DND-41 (cell line): ENCODE measurements at regions not wholly inside any gene's neighbourhood (a gene's known extent, or its start where the extent isn't known, plus 50 kb on each side); places are given as distances from the start of the nearest gene placed in this dataset.

ENCODE experiments used
- ATAC-seq: fragments of 200-7000 bp; cut with Tn5 transposase; 3 replicates; pipeline ENCODE4 v1.9.1; 2021; ENCODE audit warnings: low read depth; ENCODE audit not compliant: insufficient read depth
- DNase-seq: peaks from one replicate; pipeline ENCODE4 v3.0.0-alpha.2; 2020
- H2AFZ ChIP-seq: 2 replicates; pipeline ENCODE4 v1.6.0; 2012; ENCODE audit warnings: low read depth, low read length
- H3K27ac ChIP-seq: 2 replicates; pipeline ENCODE4 v1.5.1; 2012; ENCODE audit warnings: low read length, inconsistent platforms
- H3K27me3 ChIP-seq: fragments of 200-600 bp; sonication (generic); 2 replicates; pipeline ENCODE4 v1.6.0; 2012; ENCODE audit warnings: low read length, mild to moderate bottlenecking, inconsistent platforms; ENCODE audit not compliant: insufficient read depth, poor library complexity
- H3K36me3 ChIP-seq: 2 replicates; pipeline ENCODE4 v1.5.1; 2012; ENCODE audit warnings: low read length, inconsistent platforms; ENCODE audit not compliant: insufficient read depth
- H3K4me1 ChIP-seq: 2 replicates; pipeline ENCODE4 v1.5.1; 2012; ENCODE audit warnings: mild to moderate bottlenecking, low read length; ENCODE audit not compliant: insufficient read depth
- H3K4me2 ChIP-seq: 2 replicates; pipeline ENCODE4 v1.6.0; 2012; ENCODE audit warnings: mild to moderate bottlenecking, moderate library complexity, low read length, inconsistent platforms; ENCODE audit not compliant: insufficient read depth
- H3K4me3 ChIP-seq, 2 experiments: fragments of 200-600 bp in 1 of 2; shearing (Covaris generic) in 1 of 2; 2 replicates each; pipeline ENCODE4 v1.5.1; 2012 to 2016; ENCODE audit warnings: inconsistent platforms in 2 of 2, low read length in 2 of 2, mild to moderate bottlenecking in 2 of 2, low read depth in 1 of 2, moderate library complexity in 1 of 2
- H3K79me2 ChIP-seq: 2 replicates; pipeline ENCODE4 v1.6.0; 2012; ENCODE audit warnings: low read length, inconsistent platforms; ENCODE audit not compliant: insufficient read depth
- H3K9ac ChIP-seq: 2 replicates; pipeline ENCODE4 v1.6.0; 2012; ENCODE audit warnings: low read depth, mild to moderate bottlenecking, inconsistent platforms, low read length, moderate library complexity
- H3K9me3 ChIP-seq: 2 replicates; pipeline ENCODE4 v1.5.1; 2012; ENCODE audit warnings: low read length, moderate library complexity, mild to moderate bottlenecking, inconsistent platforms; ENCODE audit not compliant: insufficient read depth, severe bottlenecking
- H4K20me1 ChIP-seq: 2 replicates; pipeline ENCODE4 v1.6.0; 2012; ENCODE audit warnings: low read length; ENCODE audit not compliant: insufficient read depth
- CTCF ChIP-seq: IDR thresholded peaks from 2 replicates; pipeline ENCODE4 v1.5.1; 2012; ENCODE audit warnings: borderline replicate concordance, low read length, moderate library complexity, mild to moderate bottlenecking; ENCODE audit not compliant: poor library complexity, severe bottlenecking; ENCODE audit errors: extremely low read depth
- EZH2 ChIP-seq: IDR thresholded peaks from 3 replicates; pipeline ENCODE4 v1.6.1; 2012; ENCODE audit warnings: borderline replicate concordance, low read depth, mild to moderate bottlenecking, moderate library complexity, low read length, inconsistent platforms; ENCODE audit not compliant: severe bottlenecking

DNA sequence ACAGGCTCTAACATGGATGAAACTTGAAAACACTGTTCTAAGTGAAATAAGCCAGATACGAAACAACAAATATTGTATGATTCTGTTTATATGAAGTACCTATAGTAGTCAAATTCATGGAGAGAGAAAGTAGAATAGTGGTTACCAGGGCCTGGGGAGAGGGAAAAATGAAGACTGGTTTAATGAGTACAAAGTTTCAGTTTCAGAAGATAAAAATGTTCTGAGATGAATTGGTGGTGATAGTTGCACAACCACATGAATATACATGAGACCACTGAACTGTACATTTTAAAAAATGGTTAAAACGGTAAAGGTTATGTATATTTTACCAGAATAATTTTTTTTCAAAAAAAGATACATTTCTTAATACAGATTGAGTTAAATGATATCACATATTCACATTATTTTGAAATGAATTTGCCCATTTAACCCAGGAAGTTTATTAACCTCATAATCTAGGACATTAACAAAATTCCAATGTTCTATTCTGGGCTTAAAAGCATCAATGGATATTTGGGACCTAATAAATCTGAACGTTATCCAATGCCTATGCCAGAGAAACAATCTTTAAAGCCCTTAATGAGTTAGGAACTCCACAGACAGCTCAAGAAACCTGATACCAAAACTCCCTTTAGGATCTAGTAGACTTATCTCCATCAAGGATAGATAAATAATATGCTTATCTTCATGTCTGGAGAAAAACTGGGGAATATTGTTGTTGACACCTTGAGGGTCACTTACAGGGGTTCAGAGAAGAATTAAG is 521.3 kb downstream of the EFNA5 start:
- Histone ChIP-seq H3K27me3 (no peaks in the 10 kb centered on the region), H3K27ac (no peak overlapping the region), H3K79me2 (no peaks in the 10 kb centered on the region), H3K9me3 (no peaks in the 10 kb centered on the region), H3K36me3 (no peaks in the 10 kb centered on the region), H4K20me1 (no peaks in the 10 kb centered on the region), H3K4me2 (no peak overlapping the region), H3K9ac (no peak overlapping the region), H3K4me3 (no peak overlapping the region), H3K4me1 (no peaks in the 10 kb centered on the region), H2AFZ (no peak overlapping the region)
- ATAC-seq (no peak), DNase-seq (no peak)
- TF ChIP-seq CTCF (no peak), EZH2 (no peak)

DNA sequence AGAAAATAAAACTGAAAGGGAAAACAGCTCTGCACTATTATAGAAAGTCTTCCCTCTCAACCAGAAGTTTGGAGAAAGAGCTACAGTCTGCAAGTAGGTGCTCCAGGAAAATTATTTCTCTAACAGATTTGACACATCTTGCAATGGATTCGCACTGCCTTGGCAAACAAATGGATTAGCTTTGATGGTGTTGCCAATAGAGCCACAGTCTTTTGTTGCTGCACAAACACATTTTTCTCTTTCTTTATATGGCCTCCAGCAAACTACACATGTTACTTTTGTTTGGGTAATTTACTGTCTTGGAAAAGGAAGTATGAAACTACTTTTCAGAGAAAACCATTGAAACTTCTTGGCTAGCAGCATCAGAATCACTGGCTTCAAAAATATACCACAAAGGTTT is 523.1 kb downstream of the EFNA5 start:
- Histone ChIP-seq H3K4me3 (no peak overlapping the region), H3K9ac (no peak overlapping the region), H3K79me2 (no peaks in the 10 kb centered on the region), H4K20me1 (no peaks in the 10 kb centered on the region), H3K36me3 (no peaks in the 10 kb centered on the region), H3K27me3 (no peaks in the 10 kb centered on the region), H2AFZ (no peak overlapping the region), H3K4me1 (no peaks in the 10 kb centered on the region), H3K9me3 (no peaks in the 10 kb centered on the region), H3K27ac (no peak overlapping the region), H3K4me2 (no peak overlapping the region)
- DNase-seq (no peak), ATAC-seq (no peak)
- TF ChIP-seq CTCF: no peak
- no peak for TF ChIP-seq EZH2

GRCh38 chr5:107146901-107147300 is 523.8 kb downstream of the EFNA5 start:
- H3K27ac ChIP-seq: no peak overlapping the region
- TF ChIP-seq EZH2: no peak
- TF ChIP-seq CTCF: no peak
- H3K4me2 ChIP-seq: no peak overlapping the region
- H3K27me3 ChIP-seq: no peaks in the 10 kb centered on the region
- no peak overlapping the region for H3K9ac ChIP-seq
- no peaks in the 10 kb centered on the region for H3K4me1 ChIP-seq
- no peak overlapping the region for H3K4me3 ChIP-seq
- DNase-seq (no peak), ATAC-seq (no peak)
- H3K9me3 ChIP-seq: no peaks in the 10 kb centered on the region
- no peak overlapping the region for H2AFZ ChIP-seq
- no peaks in the 10 kb centered on the region for H3K79me2 ChIP-seq
- H4K20me1 ChIP-seq: no peaks in the 10 kb centered on the region
- H3K36me3 ChIP-seq: no peaks in the 10 kb centered on the region

DNA sequence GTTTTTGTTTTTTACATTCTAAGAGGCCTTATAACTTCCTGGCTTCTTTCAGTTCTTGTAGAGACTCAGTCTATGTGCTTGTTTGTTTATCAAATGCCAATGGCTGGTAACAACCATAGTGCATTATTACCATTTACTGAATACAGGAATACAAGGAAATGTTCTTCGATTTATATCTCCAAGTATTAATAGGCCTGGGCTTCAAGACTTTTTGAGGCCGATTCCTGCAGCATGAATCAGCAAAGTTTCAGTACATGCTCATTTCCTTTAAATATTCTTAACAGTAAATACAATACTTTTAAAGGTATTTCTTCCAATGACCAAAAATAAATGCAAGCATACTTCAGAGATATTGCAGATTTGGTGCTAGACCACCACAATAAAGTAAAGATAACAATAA is 535.3 kb downstream of the EFNA5 start:
- Histone ChIP-seq H3K79me2 (no peaks in the 10 kb centered on the region), H3K27ac (no peak overlapping the region), H3K4me3 (no peak overlapping the region), H4K20me1 (no peaks in the 10 kb centered on the region), H3K27me3 (no peaks in the 10 kb centered on the region), H3K36me3 (no peaks in the 10 kb centered on the region), H2AFZ (no peak overlapping the region), H3K4me1 (no peaks in the 10 kb centered on the region), H3K9ac (no peak overlapping the region), H3K4me2 (no peak overlapping the region), H3K9me3 (no peaks in the 10 kb centered on the region)
- DNase-seq (no peak), ATAC-seq (no peak)
- TF ChIP-seq EZH2 (no peak), CTCF (no peak)
